Mesothelial cell of epicardium (in vitro differentiated cells): ENCODE measurements at regions not wholly inside any gene's neighbourhood (a gene's known extent, or its start where the extent isn't known, plus 50 kb on each side); places are given as distances from the start of the nearest gene placed in this dataset.

ENCODE experiments used
- DNase-seq, 2 experiments: peaks; one replicate each; pipeline ENCODE4 v3.0.0; 2021; ENCODE audit warnings: low spot score in 2 of 2; ENCODE audit not compliant: unreplicated experiment in 2 of 2
- H3K27ac Mint-ChIP-seq: 2 replicates; pipeline ENCODE4 v1.8.0; 2021; ENCODE audit warnings: mixed read lengths
- H3K27me3 Mint-ChIP-seq: 2 replicates; pipeline ENCODE4 v1.8.0; 2021; ENCODE audit warnings: low read depth, mixed read lengths
- H3K36me3 Mint-ChIP-seq: 2 replicates; pipeline ENCODE4 v1.8.0; 2021; ENCODE audit warnings: mixed read lengths
- H3K4me1 Mint-ChIP-seq: 2 replicates; pipeline ENCODE4 v1.8.0; 2021; ENCODE audit warnings: mixed read lengths
- H3K4me3 Mint-ChIP-seq: 2 replicates; pipeline ENCODE4 v1.8.0; 2021; ENCODE audit warnings: mild to moderate bottlenecking, moderate library complexity, mixed read lengths
- H3K9me3 Mint-ChIP-seq: 2 replicates; pipeline ENCODE4 v1.8.0; 2021; ENCODE audit warnings: mixed read lengths
- TF ChIP-seq, protein P1 (sequence below): fragments of 200-600 bp; sonication (generic); IDR thresholded peaks from one replicate; pipeline ENCODE4 v1.5.0; 2021; ENCODE audit warnings: antibody characterized with exemption; ENCODE audit not compliant: unreplicated experiment

DNA sequence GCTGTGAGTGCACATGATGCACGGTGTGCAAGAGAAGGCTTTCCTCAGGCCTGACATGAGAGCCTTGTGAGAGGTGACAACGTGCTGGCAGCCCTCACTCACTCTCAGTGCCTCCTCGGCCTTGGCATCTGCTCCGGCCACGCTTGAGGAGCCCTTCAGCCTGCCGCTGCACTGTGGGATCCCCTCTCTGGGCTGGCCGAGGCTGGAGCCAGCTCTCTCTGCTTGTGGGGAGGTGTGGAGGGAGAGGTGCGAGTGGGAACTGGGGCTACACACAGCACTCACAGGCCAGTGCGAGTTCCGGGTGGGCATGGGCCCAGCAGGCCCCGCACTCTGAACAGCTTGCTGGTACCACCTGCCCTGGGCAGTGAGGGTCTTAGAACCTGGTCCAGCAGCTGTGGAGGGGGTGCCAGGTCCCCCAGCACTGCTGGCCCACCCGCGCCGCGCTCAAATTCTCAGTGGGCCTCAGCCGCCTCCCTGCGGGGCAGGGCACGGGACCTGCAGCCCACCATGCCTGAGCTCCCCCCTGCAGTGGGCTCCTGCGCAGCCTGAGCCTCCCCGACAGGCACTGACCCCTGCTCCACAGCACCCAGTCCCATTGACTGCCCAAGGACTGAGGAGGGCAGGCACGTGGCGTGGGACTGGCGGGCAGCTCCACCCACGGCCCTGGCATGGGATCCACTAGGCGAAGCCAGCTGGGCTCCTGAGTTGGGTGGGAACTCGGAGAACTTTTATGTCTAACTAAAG is 74.9 kb upstream of the BMP5 start:
- no peaks in the 10 kb centered on the region for H3K27me3 Mint-ChIP-seq
- peaks cover 4% of the 10 kb centered on the region for H3K4me1 Mint-ChIP-seq
- peaks cover 7% of the 10 kb centered on the region for H3K9me3 Mint-ChIP-seq
- DNase-seq, result no peak
- no peak overlapping the region for H3K27ac Mint-ChIP-seq
- TF ChIP-seq, protein P1, sequence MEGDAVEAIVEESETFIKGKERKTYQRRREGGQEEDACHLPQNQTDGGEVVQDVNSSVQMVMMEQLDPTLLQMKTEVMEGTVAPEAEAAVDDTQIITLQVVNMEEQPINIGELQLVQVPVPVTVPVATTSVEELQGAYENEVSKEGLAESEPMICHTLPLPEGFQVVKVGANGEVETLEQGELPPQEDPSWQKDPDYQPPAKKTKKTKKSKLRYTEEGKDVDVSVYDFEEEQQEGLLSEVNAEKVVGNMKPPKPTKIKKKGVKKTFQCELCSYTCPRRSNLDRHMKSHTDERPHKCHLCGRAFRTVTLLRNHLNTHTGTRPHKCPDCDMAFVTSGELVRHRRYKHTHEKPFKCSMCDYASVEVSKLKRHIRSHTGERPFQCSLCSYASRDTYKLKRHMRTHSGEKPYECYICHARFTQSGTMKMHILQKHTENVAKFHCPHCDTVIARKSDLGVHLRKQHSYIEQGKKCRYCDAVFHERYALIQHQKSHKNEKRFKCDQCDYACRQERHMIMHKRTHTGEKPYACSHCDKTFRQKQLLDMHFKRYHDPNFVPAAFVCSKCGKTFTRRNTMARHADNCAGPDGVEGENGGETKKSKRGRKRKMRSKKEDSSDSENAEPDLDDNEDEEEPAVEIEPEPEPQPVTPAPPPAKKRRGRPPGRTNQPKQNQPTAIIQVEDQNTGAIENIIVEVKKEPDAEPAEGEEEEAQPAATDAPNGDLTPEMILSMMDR, result no peak
- no peak overlapping the region for H3K4me3 Mint-ChIP-seq
- no peaks in the 10 kb centered on the region for H3K36me3 Mint-ChIP-seq

DNA sequence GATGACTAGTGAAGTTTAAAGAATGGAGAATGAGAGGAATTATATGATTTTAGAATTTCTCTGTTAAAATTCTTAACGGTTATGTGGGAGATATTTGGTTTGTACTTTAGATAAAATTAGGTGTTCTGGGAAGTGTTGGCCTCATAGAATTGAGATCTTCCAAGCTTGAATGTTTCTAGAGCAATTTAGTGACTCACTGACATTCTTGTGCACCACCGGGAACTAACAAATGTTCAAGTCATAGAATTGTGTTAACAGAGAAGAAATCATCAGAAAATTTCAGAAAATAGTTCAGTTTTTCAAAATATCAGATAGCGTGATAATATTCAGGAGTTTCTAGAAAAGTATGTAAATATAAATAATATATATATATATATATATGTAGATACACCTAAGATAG is 67.9 kb upstream of the BMP5 start:
- Mint-ChIP-seq H3K36me3 (no peaks in the 10 kb centered on the region), H3K27ac (no peak overlapping the region), H3K4me1 (no peaks in the 10 kb centered on the region), H3K4me3 (no peak overlapping the region), H3K27me3 (no peaks in the 10 kb centered on the region), H3K9me3 (peaks cover 3% of the 10 kb centered on the region)
- no peak for DNase-seq
- TF ChIP-seq, protein P1, result no peak

DNA sequence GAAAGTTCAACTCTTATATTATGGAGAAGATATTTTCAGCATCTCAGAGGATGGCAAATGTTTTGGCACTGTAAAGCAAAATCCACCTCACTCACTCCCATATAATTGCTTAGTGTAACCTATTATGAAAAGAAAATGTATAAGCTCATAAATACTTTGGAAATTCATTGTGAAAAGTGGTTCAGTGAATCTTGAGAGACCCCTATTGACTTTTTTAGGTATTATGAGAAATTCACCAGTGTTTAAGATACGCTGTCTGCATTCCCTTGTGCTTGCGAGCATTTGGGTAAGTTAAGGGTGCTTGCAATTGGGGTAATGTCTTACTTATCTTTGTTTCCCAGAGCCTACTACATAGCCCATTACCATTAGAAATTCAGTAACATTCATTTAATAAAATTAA is 66.3 kb upstream of the BMP5 start:
- Mint-ChIP-seq H3K9me3 (peaks cover 3% of the 10 kb centered on the region), H3K27ac (no peak overlapping the region), H3K4me1 (no peaks in the 10 kb centered on the region), H3K4me3 (no peak overlapping the region), H3K36me3 (no peaks in the 10 kb centered on the region), H3K27me3 (no peaks in the 10 kb centered on the region)
- DNase-seq, result no peak
- TF ChIP-seq, protein P1, result no peak

DNA sequence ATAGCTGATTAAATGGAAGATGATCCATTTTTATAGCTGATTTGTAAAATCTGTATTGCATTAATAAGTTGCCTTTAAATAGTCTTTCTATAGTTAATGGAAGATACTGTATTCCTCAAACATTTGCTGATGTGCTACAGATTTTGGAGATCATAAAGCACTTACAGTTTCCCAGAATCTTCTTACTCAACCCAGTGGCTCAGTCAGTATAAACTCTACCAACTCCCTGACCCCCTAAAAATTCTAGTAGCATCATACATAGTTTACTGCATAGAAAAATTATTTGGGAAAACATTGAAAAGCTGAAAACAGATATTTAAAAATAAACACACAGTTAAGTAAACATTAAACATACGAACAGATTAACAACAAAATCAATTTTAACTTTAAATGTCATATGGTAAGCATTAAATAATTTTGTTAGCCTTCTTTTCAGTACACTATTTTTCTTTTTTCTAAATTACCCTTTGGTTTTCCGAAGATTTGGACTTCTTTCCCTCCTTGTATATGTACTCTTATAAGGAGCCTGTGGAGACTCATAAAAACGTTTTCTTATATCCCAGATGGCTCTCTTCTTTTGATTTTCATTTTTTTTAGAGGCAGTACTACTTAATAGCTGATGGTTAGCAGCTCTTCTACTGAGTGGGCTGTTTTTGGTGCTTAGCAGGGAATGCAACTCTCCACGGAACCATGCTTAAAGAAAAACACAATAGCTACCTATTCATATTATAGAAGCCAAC is 62.7 kb upstream of the BMP5 start:
- Mint-ChIP-seq H3K27ac (no peak overlapping the region), H3K9me3 (peaks cover 3% of the 10 kb centered on the region), H3K4me1 (no peaks in the 10 kb centered on the region), H3K4me3 (no peak overlapping the region), H3K36me3 (no peaks in the 10 kb centered on the region), H3K27me3 (no peaks in the 10 kb centered on the region)
- DNase-seq, result no peak
- TF ChIP-seq, protein P1, result no peak

DNA sequence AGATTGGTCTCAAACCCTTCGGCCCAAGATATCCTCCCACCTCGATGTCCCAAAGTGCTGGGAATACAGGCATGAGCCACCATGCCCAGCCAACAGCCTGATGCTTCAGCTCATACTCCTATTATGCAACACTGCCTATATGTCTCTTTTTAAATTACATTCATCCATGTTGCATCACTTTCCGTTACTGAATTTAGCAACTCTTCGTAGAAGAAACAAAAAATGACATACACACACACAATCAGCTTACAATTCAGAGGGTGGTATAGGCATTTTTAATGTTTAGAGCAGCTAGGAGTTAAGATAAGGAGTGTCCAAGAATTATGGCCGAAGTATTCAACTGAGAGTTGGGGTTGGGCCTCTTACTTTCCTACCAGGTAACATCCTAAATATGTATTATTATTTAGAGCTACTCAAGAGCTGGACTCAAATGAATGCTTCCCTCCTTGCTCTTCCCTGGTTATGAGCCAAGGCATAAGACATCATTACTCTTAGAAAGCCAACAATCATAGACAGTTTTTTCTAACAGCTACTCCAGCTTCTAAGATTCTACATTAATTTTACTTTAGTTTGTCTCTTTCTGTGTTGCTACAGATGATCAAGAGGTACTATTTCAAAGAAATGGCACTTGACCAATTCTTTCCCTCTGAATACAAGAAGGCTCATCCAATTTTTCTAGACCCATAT is 62.0 kb upstream of the BMP5 start:
- H3K36me3 Mint-ChIP-seq, result no peaks in the 10 kb centered on the region
- H3K4me1 Mint-ChIP-seq, result no peaks in the 10 kb centered on the region
- no peak overlapping the region for H3K27ac Mint-ChIP-seq

More for the DNA sequence above, 62.0 kb upstream of the BMP5 start:
- no peaks in the 10 kb centered on the region for H3K27me3 Mint-ChIP-seq
- H3K4me3 Mint-ChIP-seq, result no peak overlapping the region
- DNase-seq, result no peak
- peaks cover 3% of the 10 kb centered on the region for H3K9me3 Mint-ChIP-seq
- TF ChIP-seq, protein P1, result no peak
